ENCODE measurements at regions not wholly inside any gene's neighbourhood (a gene's known extent, or its start where the extent isn't known, plus 50 kb on each side); places are given as distances from the start of the nearest gene placed in this dataset.

- TF ChIP-seq ZNF8 (CRISPR knock-in tag; IDR thresholded peaks at IDR 0.05): no peak
- no peak for TF ChIP-seq SNAI2 (CRISPR knock-in tag; IDR thresholded peaks at IDR 0.05)
- no peak for TF ChIP-seq ISL1 (CRISPR knock-in tag; IDR thresholded peaks at IDR 0.05)
- TF ChIP-seq, protein P1, sequence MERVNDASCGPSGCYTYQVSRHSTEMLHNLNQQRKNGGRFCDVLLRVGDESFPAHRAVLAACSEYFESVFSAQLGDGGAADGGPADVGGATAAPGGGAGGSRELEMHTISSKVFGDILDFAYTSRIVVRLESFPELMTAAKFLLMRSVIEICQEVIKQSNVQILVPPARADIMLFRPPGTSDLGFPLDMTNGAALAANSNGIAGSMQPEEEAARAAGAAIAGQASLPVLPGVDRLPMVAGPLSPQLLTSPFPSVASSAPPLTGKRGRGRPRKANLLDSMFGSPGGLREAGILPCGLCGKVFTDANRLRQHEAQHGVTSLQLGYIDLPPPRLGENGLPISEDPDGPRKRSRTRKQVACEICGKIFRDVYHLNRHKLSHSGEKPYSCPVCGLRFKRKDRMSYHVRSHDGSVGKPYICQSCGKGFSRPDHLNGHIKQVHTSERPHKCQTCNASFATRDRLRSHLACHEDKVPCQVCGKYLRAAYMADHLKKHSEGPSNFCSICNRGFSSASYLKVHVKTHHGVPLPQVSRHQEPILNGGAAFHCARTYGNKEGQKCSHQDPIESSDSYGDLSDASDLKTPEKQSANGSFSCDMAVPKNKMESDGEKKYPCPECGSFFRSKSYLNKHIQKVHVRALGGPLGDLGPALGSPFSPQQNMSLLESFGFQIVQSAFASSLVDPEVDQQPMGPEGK (CRISPR knock-in tag; IDR thresholded peaks at IDR 0.05; ENCODE audit: borderline replicate concordance): no peak
- TF ChIP-seq POU6F1 (CRISPR knock-in tag; IDR thresholded peaks at IDR 0.05; ENCODE audit: borderline replicate concordance, low read depth): no peak
- TF ChIP-seq ZC3H10 (CRISPR knock-in tag; IDR thresholded peaks at IDR 0.05): no peak
- TF ChIP-seq RARB (CRISPR knock-in tag; IDR thresholded peaks at IDR 0.05): no peak
- no peak for TF ChIP-seq ZFP3 (CRISPR knock-in tag; IDR thresholded peaks at IDR 0.05)
- TF ChIP-seq ZFP30 (CRISPR knock-in tag; IDR thresholded peaks at IDR 0.05): no peak
- TF ChIP-seq GLIS3 (CRISPR knock-in tag; IDR thresholded peaks at IDR 0.05): no peak
- no peak for TF ChIP-seq ZNF565 (CRISPR knock-in tag; conservative IDR thresholded peaks at IDR 0.05; ENCODE audit: low read depth)
- TF ChIP-seq ARNTL (CRISPR knock-in tag; IDR thresholded peaks at IDR 0.05; ENCODE audit: borderline replicate concordance, low read depth): no peak
Observed at GRCh38 chr2:95734976-95735890, 143.4 kb downstream of the TRIM43 start.
